AG04450 (cell line): ENCODE measurements at regions not wholly inside any gene's neighbourhood (a gene's known extent, or its start where the extent isn't known, plus 50 kb on each side); places are given as distances from the start of the nearest gene placed in this dataset.

Experiments
- CTCF ChIA-PET: fragments of 300-600, 350-600 bp; formaldehyde crosslinking; extraction: SDS; loops from one replicate; lab custom pipeline; 2022; ENCODE audit warnings: antibody characterized with exemption, inconsistent platforms; lab: Charles Lee
- POLR2A ChIA-PET: fragments of 350-600 bp; formaldehyde crosslinking; extraction: SDS; loops from one replicate; lab custom pipeline; 2021; ENCODE audit warnings: antibody characterized with exemption, inconsistent platforms; lab: Yijun Ruan, JAX
- DNase-seq: peaks from one replicate; pipeline ENCODE4 v3.0.0-alpha.2; 2011; ENCODE audit warnings: low read depth, low spot score
- H3K27ac ChIP-seq: one replicate; pipeline ENCODE4 v1.5.1; 2012; ENCODE audit warnings: low read depth, low read length, control low read depth
- H3K27me3 ChIP-seq: one replicate; pipeline ENCODE4 v1.6.0; 2012; ENCODE audit warnings: low read length; ENCODE audit not compliant: control insufficient read depth, insufficient read depth
- H3K4me3 ChIP-seq: 2 replicates; pipeline ENCODE4 v1.5.1; 2011; ENCODE audit warnings: mild to moderate bottlenecking, low read depth, low read length, control low read depth
- H3K9me3 ChIP-seq: 2 replicates; pipeline ENCODE4 v1.5.1; 2012; ENCODE audit warnings: low read length; ENCODE audit not compliant: control insufficient read depth, insufficient read depth
- CTCF ChIP-seq: IDR thresholded peaks from 2 replicates; pipeline ENCODE4 v1.5.1; 2011; ENCODE audit warnings: low read depth, low read length, control low read depth, inconsistent platforms

- DNase-seq = no peak
- no peak overlapping the region for H3K4me3 ChIP-seq
- no peaks in the 10 kb centered on the region for H3K9me3 ChIP-seq
- H3K27me3 ChIP-seq = no peaks in the 10 kb centered on the region
- POLR2A ChIA-PET = no interaction called here
- no peak overlapping the region for H3K27ac ChIP-seq
- CTCF ChIA-PET = no interaction called here
- no peak for TF ChIP-seq CTCF
These were observed 1177.9 kb downstream of the ARAP2 start for GRCh38 chr4:35066406-35066805.

- no peak for TF ChIP-seq CTCF
- Histone ChIP-seq H3K27ac (no peak overlapping the region), H3K9me3 (peaks cover 19% of the 10 kb centered on the region), H3K27me3 (no peaks in the 10 kb centered on the region), H3K4me3 (no peak overlapping the region)
- POLR2A ChIA-PET = no interaction called here
- CTCF ChIA-PET = no interaction called here
- DNase-seq = no peak
These were observed 1163.5 kb downstream of the ARAP2 start for GRCh38 chr4:35080799-35081198.

- DNase-seq = no peak
- TF ChIP-seq CTCF = no peak
- Histone ChIP-seq H3K27me3 (no peaks in the 10 kb centered on the region), H3K4me3 (no peak overlapping the region), H3K9me3 (no peaks in the 10 kb centered on the region; the same call in none of the 2 replicates), H3K27ac (no peak overlapping the region)
- ChIA-PET CTCF (no interaction called here), POLR2A (no interaction called here)
These were observed 1157.1 kb downstream of the ARAP2 start for GRCh38 chr4:35087218-35087617.

GRCh38 chr4:35100932-35101331, 1143.4 kb downstream of the ARAP2 start:
- no peak for TF ChIP-seq CTCF
- Histone ChIP-seq H3K27ac (no peak overlapping the region), H3K27me3 (no peaks in the 10 kb centered on the region), H3K4me3 (no peak overlapping the region), H3K9me3 (peaks cover 31% of the 10 kb centered on the region)
- ChIA-PET CTCF (no interaction called here), POLR2A (no interaction called here)
- no peak for DNase-seq

- ChIA-PET CTCF (no interaction called here), POLR2A (no interaction called here)
- no peak for DNase-seq
- no peak overlapping the region for H3K4me3 ChIP-seq
- H3K27me3 ChIP-seq = no peaks in the 10 kb centered on the region
- no peak overlapping the region for H3K27ac ChIP-seq
- peaks cover 35% of the 10 kb centered on the region for H3K9me3 ChIP-seq
- TF ChIP-seq CTCF = no peak
These were observed 1142.2 kb downstream of the ARAP2 start for GRCh38 chr4:35102066-35102465.
